Activated CD8-positive, alpha-beta memory T cell treated with anti-CD3 and anti-CD28 coated beads for 4 hours (primary cell): ENCODE measurements at regions not wholly inside any gene's neighbourhood (a gene's known extent, or its start where the extent isn't known, plus 50 kb on each side); places are given as distances from the start of the nearest gene placed in this dataset.

Experiments used
- DNase-seq, 2 donors: peaks; one replicate each; pipeline ENCODE4 v3.0.0-alpha.2; 2020; ENCODE audit warnings: low read depth in 2 of 2

DNA sequence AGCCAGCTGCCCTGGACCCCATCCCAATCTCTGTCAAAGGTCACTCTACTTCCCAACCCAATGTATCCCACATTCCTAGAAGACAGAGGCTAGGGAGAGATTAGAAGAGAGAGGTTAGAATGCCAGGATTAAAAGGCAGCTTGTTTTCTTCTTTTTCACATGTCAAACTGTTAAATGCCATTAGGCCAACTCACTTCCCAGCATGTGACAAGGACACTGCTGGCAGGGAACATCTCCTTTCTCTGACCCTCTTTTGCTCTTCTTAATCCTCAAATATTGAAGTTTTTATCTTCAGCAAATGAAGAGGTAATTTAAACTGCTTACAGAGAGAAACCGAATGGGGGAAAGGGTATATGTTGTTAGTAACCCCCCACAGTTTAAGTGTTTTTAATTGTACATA is 89.1 kb downstream of the BBS10 start:
- DNase-seq = no peak

DNA sequence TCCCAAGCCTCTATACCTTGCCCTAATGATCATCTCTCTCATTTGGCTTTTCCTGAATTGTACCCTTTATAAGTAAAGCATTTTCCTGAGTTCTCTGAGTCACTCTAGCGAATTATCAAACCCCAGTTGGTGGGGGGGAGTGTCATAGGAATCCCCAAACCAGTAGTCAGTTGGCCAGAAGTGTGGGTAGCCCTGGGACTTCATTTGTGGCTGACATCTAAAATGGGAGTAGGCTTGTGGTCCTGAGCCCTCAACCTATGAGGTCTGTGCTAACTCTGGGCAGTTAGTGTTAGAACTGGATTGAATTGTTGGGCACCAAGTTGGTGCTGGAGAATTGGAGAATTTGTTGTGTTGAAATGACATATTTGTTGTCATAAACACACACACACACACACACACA is 91.3 kb downstream of the BBS10 start:
- DNase-seq = no peak

DNA sequence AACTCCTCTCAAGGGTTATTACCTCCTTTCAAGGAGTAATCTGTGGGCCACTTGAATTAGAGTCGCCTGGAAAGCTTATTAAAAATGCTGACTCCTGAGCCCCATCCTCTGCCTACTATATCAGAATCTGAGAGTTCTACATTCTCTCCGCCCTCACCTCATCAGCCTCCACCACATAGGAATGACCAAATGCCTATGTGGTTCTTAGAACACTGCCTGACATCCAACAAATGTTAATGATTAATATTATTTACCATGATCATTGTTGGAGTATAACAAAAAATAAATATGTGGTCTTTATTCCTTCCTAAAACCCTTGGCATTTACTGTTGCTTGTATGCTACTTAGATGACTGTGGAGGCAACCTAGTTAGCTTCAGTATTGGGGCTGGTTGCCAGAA is 91.9 kb downstream of the BBS10 start:
- DNase-seq = no peak

DNA sequence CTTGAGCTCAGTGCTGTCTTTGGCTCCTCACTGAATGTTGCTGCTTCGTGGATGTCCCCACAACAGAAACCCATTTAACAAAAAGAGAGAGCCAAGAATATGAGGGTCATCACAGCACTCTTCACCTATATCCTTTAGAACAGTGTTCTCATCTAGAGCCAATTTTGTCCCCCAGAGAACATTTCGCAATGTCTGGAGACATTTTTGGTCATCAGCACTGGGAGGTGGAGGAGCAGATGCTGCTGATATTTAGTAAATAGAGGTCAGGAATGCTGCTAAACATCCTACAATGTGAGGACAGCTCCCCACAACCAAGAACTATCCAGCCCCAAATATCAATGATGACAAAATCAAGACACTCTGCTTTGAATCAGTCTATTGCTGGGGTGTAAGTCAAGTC is 92.5 kb downstream of the BBS10 start:
- DNase-seq = no peak

DNA sequence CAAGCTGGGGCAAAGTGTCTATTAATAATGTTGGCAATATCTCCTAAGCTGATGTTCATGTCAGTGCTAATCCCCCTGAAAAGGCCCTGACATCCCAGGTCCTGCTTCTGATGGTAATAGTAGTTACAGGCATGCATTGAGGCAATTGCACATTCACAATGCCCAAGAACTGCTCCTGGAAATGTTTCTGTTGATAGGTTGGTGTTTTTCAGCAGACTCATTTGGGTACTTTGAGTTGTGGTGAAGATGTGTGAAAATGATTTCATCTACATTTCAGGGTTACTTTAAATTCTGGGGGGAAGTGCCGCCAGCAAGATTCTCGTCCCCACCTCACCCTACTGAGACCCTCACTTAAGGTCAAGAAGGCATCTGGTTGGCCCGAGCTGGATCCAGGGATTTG is 92.9 kb downstream of the BBS10 start:
- no peak for DNase-seq

DNA sequence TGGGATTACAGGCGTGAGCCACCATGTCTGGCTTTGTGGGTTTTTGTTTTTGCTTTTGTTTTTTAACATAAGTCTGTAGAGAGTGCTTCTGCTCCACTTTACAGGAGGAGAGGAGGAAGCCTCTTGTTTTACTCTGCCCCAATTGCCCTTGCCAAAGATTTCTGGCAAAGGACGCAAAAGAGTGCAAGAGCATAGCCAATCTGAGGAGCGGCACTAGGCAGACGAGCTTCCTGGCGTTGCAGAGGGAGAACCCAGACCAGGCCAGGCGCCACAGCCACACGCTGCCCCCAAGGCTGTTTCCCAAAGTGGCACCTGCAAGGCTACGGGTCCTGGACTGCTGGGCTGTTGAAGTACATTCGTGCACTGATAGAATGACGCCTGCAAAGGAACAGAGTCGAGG is 96.2 kb downstream of the BBS10 start:
- DNase-seq = no peak

DNA sequence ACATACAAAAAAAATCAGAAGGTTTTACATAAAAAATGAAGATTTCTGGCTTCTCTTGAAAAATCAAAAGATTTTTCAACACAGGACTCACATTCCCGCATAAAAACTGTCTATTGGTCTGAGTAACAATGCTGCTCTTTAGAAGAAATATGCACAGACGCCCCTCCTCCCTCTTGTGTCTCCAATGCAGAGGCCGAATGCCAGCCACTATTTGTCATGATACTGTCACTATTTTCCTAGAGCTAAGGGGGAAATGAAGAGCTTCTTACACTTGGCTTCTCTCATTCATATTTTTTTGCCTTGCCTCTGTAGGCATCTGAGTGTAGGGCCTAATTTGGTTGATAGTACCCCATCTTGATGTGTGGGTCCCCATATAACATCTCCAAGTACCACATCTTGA is 98.0 kb downstream of the BBS10 start:
- DNase-seq = no peak

DNA sequence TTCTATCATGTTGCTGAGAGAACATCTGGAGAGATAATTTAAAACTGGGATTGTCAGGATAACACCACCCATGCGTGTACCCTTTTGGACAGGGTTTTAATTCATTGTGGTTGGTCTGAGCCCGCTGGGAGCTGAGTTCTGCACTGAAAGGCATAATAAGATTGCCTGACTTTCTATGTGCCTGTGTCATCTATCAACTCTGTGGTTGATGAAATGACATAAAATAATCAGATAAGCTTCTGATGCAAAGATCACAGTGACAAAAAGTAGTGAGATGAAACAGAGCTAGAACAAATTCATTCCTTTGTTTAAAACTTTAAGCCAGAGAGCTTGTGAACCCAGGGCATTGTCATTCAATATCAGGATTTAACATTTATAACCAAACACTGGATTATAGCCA is 98.7 kb downstream of the BBS10 start:
- DNase-seq = no peak

DNA sequence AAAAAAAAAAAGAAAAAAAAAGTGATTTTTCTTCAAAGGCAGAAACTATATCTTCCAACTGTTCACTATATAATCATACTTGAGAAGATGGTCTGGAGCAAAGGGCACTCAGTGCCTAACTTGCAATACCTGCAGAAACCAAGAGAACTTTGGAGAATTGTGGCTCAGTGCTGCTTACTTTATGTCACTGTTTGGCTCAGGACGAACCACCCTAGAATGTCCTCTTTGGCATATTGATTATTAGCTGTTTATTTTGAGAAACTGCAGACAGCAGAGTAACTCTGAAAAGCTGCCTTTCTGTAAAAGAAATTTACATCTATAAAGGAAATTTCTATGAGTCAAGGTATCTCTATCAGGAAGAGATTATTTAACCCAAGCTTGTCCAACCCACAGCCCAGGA is 100.2 kb downstream of the BBS10 start:
- DNase-seq = no peak

DNA sequence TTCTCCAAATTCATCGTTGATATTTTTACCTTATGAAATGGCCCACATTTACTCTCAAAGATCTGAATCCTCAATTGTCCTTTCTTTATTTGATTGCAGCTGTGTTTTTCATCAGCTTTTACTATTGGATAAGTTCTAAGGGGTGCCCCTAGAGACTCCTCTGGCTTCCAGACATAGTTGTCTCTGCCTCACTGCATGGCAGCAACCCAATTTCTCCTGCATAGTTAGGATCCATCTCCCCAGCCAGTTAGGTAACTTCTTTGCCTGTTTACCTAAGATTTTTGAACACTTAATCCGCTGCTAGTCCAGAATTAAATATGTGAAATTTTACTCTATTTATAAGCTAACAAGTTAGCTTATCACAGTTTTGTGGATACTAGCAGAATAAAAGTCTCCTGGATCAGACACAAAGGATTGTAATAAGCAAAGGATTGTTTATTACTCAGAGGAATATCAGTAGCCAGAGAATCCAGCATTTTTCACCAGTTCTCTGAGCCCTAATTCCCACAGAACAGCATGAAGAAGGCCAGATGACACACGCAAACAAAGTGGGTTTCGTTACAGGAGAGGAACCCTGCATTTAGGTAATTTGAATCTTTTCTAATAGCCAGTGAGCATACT is 101.1 kb downstream of the BBS10 start:
- no peak for DNase-seq

DNA sequence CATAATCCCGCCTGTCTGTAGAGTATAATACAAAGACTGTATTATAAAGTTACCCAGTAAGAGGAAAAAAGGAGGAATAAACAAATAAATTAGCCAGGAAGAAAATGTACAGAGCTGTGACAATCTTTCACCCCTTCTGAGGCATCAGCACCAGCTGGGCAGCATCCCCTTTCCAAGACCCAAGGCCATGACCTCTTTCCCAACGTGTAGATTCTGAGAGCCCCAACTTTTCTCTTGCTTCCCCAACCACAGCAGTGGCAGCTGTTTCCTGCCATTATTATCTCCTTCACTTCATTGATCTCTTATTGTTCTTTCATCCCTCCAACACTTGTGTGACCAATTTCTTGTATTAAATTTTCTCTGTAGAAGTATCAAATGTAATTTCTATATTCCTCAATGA is 101.6 kb downstream of the BBS10 start:
- no peak for DNase-seq

DNA sequence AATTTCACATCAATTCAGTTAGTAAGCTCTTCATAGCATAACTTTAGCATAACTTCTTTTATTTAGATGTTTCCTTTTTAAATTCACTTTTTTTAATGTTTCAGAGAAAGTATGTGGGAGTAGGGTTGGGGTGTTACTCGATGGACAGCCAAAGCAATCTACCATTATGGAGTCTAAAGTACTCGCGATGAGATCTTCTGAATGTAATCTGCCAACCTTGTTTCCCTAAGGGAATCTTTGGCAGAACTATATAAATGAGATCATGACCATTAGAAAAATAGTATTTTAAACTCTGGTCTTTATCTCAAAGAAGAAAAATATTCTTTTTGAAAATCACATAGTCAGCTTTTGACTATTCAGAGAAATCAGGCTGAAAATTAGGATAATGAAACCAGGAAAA is 103.9 kb downstream of the BBS10 start:
- no peak for DNase-seq

DNA sequence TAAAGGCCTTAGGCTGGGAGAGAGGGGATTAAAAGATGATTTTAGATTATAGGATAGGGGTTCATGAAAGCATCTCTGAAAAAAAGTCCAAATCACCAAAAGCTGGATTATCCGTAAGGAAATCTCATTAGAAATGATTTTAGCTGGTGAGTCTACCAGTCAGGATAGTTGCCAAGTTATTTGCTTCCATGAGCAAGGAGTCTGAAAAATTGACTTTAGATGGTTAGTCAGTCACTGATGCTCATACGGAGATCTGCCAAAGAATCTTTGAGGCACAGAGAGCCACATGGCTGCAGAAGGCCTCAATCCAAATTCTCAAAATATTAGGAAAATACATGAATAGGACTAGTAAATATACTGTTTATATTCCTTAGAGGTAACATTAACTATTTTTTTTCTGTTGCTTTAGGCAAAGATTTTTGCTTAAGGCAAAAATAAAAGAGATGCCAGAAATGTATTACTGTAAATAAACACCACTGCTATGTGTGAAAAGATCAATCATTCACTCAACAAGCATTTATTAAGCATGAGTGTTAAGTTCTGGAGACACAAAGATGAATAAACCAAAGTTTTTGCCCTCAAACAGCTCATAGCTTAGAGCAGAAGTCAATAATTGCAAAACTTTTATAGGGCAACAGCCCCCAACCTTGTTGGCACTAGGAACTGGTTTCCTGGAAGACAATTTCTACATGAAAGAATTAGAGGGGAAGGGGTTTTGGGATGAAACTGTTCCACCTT is 105.2 kb downstream of the BBS10 start:
- no peak for DNase-seq

DNA sequence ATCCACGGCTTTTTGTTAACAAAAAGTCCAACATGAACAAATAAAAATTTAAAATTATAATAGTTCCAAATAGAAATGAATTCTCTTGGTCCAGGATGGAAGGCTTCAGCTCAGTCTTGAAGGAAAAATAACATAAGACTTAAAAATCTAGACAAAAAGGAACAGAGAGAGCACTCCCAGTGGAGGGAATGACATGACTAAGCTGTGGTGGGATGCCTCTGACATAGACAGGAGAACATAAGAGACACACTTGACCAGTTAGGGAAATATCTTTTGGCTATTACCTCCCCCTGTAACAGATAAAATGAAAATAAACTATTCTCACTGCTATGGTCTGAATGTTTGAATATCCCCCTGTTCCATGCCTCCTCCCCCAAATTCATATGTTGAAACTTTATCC is 106.8 kb downstream of the BBS10 start:
- no peak for DNase-seq

DNA sequence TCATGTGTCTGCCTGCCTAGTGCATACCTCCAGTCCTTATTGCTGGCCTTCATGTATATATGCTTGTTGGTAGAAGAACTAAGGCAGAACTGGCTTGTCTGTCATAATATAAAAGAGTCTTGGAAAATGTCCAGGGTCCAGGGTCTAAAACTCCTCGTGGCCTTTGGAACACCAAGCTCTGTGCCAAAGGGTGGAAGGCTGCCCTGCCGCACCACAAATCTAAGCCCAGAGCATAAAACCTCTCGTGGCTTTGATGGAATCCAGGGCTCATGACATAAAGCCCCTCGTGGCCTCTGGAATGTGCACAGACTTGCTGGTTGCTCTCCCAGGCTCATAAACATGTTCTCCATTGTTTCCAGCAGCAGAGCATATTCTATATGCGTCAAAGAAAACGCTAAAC is 107.9 kb downstream of the BBS10 start:
- DNase-seq = no peak

DNA sequence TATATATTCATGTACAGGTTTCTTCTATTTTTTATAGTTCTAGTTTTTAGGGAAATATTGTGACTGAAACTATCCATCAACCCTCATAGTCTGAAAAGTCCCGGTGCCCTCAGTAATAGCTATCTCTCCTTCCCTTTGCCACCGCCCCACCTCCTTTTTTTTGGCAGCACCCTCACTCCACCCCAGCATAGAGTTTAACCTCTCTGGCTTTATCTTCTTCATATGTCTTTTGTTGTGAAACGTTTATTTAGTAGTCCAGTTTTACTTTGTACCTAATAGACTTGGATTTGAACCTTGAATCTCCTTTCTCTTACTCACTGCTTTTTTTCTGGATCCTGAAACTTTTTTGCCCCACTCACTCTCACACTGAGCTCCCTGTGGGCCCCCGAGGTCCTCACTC is 109.5 kb downstream of the BBS10 start:
- no peak for DNase-seq

DNA sequence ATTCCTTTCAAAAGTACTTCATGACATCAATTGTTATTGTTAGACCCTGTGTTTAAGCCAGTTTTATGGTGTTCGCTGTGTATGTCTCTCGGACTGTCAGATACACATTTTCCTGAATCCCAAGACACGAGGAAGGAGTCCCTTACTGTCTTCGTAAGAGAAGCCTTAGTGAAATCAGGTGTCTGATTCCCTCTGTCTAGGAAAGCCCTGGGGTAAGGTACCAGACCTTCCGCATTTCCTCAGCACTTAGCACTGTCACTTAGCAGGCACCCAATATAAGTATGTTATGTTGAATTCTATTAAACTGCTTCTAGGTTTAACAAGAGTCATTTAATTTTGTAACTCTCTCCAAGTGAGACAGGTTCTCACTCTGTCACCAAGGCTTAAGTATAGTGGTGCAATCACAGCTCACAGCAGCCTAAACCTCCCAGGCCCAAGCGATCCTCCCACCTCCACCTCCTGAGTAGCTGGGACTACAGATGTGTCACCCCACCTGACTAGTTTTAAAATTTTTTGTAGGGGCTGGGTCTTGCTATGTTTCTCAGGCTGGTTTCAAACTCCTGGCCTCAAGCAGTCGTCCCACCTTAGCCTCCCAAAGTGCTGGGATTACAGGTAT is 111.0 kb downstream of the BBS10 start:
- no peak for DNase-seq

DNA sequence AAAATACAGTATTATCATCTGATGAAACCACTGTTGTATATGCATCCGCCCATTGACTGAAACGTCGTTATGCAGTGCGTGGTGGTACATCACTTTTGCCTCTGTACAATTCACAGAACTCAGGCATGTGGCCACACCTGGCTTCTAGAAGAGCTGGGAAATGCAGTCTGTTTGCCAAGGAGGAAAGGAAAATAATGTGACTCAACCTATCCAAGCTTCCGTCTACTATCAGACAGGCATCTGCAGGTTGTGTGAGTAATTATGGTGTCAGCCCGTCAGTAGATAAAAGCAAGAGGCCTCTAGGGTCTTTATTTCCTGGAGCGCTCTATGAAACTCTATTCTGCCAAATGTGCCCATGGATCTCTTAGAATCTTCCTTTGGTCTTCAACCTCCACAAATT is 111.6 kb downstream of the BBS10 start:
- DNase-seq = no peak

DNA sequence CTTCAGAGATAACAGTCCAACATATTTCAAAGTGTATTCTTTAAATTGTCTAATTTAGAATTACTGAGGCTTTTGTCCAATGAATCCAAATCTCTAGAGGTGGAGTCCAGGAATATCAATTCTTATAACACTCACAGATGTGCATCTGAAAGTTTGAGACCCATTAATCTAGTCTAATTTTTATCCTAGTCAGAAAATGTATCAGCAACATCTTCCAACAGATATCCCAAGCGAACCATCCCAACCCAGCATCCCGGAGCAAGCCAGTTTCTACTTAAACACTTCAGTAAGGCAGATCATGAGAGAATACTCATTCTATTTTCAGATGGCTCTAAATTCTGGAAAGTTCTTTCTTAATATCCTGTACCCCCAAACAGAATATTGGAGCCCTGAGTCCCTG is 113.5 kb downstream of the BBS10 start:
- no peak for DNase-seq

DNA sequence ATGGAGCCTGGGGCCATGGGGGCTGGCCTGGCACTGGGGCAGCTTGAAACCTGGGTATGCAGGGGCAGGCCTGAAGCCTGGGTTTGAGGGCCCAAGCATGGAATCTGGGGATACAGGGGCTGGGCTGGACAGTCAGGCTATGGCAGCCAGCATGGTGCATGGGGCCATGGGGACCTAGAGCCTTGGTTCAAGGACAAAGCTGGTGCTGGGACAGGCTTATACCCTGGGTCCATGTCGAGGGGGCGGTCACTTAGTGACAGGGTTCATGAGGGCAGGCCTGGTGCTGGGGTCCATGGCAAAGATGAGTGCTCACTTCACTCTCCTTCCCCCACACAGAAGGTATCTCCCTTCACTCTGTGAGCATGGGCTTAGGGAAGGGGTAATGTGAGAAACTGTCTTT is 116.2 kb downstream of the BBS10 start:
- DNase-seq = no peak

DNA sequence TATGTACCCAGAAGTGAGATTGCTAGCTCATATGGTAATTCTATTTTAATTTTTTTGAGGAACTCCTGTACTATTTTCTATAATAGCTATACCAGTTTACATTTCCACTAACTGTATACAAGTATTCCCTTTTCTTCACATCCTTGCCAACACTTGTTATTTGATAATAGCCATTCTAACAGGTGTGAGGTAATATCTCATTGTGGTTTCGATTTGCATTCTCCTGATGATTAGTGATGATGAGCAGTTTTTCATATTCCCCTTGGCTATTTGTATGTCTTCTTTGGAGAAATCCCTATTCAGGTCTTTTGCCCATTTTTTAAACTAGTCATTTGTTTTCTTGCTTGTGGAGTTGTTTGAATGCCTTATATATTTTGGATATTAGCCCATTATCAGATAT is 121.3 kb downstream of the BBS10 start:
- no peak for DNase-seq

DNA sequence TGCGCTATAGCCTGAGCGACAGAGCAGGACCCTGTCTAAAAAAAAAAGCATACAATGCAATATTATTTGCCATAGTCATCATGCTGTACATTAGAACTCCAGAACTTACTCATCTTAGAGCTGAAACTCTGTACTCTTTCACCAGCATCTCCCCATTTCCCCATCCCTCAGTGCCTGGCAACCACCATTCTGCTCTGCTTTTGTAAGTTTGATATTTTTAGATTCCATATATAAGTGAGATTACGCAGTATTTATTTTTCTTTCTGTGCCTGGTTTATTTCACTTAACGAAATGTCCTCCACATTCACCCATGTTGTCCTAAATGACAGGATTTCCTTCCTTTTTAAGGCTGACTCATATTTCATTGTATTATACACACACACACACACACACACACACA is 121.8 kb downstream of the BBS10 start:
- no peak for DNase-seq

DNA sequence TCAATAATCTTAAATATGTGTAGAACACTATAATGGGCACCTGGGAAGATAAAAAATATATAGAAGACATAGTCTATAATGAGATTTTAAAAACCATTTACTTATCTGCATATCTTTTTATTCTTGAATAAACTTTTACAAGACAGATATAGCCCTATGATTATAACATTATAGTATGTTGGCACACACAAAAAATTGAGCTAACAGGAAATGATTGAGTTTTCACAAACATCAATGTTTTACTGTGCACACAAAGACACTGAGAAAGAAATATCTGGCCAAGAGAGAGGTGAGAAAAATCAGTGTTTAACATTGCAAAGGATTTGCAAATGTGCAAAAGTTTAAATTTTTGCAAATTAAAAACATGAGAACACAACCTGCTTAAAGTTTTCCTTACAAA is 124.3 kb downstream of the BBS10 start:
- no peak for DNase-seq

DNA sequence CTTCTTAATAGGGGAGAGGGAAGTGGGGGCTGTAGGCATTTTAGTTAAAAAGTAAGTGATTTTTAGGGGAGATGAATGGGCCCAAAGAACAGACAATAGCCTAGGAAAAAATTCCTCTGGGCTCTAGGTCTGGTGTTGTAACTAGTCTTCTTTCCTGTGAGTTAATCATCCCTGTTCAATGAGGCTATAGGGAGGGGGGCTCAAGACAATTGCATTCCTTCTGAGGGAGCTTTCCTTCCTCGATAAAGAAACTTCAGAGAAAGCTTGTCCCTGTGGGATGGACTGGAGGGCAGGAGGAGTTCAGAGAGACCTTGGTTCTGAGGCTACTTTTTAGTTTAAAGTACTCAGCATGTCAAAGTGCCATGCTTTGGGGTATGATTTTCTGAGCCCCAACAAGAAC is 127.2 kb downstream of the BBS10 start:
- DNase-seq = no peak
